IPS DF 19.7 (cell line): ENCODE measurements at regions not wholly inside any gene's neighbourhood (a gene's known extent, or its start where the extent isn't known, plus 50 kb on each side); places are given as distances from the start of the nearest gene placed in this dataset.

ENCODE experiments used
- DNase-seq: peaks from one replicate; pipeline ENCODE4 v3.0.0-alpha.2; 2013; ENCODE audit warnings: low read depth, low spot score

- no peak for DNase-seq
These were observed 163.7 kb upstream of the PWP1 start for GRCh38 chr12:107521826-107522355.

- peak; percentile 42 for DNase-seq
These were observed 162.7 kb upstream of the PWP1 start for GRCh38 chr12:107522692-107523477.

- DNase-seq, result no peak
These were observed 161.6 kb upstream of the PWP1 start for GRCh38 chr12:107523775-107524535.

DNA sequence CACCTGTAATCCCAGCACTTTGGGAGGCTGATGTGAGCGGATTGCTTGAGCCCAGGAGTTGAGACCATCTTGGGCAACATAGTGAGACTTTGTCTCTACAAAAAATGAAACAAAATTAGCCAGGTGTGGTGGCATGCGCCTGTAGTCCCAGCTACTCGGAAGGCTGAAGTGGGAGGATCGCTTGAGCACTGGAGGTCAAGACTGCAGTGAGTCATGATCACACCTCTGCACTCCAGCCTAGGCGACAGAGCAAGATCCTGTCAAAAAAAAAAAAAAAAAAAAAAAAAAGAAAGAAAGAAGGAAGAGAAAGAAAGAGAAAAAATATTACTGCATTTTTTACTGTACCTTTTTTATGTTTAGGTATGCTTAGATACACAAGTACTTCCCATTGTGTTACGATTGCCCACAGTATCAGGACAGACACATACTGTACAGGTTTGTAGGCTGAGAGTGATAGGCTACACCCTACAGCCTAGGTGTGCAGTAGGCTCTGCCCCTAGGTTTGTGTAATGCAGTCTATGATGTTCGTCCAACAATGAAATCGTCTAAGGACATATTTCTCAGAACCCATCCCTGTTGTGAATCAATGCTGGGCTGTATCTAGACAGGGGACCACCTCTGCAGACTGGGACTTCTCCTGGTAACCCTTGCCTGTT lies 160.4 kb upstream of the PWP1 start:
- DNase-seq, result no peak

GRCh38 chr12:107525719-107526554 lies 159.7 kb upstream of the PWP1 start:
- DNase-seq, result no peak

GRCh38 chr12:107526555-107527180 lies 158.9 kb upstream of the PWP1 start:
- no peak for DNase-seq

DNA sequence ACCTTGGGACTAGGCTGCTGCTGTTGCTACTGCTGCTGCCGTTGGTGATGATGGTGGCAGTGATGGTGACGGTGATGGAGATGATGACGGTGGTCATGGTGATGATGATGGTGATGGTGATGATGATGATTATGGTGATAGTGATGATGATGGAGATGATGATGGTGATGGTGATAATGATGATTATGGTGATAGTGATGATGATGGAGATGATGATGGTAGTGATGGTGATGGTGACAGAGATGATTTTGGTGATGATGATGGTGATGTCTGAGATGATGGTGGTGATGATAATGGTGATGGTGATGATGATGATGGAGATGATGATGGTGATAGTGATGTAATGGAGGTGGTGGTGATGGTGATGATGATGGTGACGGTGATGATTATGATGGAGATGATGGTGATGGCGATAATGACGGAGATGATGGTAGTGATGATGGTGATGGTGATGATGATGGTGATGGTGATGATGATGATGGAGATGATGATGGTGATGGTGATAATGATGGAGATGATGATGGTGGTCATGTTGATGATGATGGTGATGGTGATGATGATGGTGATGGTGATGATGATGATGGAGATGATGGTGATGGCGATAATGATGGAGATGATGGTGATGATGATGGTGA lies 156.8 kb upstream of the PWP1 start:
- DNase-seq, result no peak

- no peak for DNase-seq
These were observed 155.6 kb upstream of the PWP1 start for GRCh38 chr12:107529991-107530390.

DNA sequence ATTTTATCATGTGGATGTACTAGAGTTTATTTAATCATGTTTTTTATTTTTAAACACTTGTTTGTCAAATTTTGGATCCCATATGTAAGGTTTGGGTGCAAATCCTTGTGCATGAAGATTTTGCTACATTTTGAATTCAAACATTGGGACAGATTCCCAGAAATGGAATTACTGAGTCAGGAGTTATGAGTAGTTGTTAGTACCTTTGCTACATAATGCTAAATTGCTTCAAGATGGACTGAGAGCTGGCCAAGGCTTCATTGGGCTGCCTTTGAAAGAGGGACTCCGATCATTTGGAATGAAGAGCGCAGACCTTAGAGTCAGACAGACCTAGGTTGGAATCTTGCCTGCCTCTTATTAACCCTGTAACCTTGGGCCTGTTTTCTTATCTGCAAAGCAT lies 154.9 kb upstream of the PWP1 start:
- no peak for DNase-seq

GRCh38 chr12:107533218-107533617 lies 152.4 kb upstream of the PWP1 start:
- DNase-seq, result no peak

DNA sequence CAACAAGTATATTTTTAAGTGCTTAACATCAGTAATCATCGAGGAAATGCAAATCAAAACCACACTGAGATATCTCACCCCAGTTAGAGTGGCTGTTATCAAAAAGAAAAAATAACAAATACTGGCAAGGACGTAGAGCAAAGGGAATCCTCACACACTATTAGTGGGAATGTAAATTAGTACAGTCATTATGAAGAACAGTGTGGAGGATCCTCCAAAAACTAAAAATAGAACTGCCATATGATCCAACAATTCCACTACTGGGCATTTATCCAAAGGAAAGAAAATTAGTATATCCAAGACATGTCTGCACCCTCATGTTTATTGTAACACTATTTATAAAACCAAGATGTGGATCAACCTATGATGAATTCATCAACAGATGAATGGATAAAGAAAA lies 149.0 kb upstream of the PWP1 start:
- DNase-seq, result no peak

- DNase-seq, result no peak
These were observed 148.0 kb upstream of the PWP1 start for GRCh38 chr12:107537464-107538119.

DNA sequence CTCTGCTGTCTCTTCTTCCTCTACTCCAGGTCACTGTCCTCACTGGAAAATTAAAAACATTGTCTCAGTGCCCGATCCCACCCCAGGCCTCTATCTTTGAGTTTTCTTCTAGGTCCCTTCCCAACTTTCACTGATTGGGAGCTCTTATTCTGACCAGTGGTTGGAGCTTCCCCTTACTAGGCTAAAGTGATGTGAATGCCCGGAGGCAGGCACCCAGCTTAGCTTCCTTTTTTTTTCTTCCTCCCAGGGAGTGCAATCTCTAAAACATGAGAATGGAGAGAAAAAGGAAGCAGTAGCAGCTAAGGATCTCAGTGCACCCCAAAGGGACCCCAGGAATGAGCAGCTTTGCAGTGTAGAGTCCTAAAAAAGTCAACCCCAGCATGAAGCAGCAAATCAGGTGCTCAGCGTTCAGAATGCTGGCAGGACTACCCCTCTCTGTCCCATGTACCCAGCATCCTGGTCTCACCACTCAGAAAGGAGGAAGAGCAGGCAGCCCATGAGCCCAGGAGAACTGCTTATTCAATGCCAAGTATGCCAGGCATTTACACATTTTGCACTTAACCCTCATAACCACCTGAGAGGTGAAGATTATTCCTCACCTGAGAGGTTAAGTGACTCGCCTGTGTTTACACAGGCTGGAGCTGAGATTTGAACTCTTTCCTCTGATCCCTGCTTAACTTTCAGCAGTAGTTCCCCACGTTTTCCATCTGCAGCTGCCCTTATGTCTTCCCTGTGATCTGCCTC lies 146.2 kb upstream of the PWP1 start:
- no peak for DNase-seq

DNA sequence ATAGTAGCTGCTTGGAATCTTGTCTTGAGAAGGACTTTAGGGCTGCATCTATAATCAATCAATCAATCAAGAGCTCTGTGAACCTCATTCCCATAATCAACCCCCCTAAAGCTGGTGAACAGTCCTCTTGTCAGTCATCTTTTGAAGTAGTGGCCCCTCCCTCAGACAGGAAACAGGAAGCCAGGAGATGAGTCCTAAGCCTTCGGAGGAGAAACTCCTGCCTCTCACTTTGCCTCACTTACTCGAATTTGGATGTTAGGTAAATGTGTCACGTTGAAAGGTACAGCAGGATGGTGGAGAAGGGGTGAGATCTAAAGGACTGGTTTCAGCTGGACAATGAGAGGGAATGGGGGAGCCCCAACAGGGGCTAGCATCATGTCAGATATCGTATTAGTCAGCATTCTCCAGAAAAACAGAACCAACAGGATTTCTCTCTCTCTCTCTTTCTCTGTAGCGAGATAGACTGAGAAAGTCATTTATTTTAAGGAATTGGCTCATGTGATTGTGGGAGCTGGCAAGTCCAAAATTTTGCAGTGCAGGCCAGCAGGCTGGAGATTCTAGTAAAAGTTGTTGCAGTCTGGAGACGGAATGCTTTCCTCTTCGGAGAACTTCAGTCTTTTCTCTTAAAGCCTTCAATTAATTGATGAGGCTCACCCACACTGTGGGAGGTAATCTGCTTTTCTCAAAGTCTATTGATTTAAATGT lies 144.4 kb upstream of the PWP1 start:
- no peak for DNase-seq

DNA sequence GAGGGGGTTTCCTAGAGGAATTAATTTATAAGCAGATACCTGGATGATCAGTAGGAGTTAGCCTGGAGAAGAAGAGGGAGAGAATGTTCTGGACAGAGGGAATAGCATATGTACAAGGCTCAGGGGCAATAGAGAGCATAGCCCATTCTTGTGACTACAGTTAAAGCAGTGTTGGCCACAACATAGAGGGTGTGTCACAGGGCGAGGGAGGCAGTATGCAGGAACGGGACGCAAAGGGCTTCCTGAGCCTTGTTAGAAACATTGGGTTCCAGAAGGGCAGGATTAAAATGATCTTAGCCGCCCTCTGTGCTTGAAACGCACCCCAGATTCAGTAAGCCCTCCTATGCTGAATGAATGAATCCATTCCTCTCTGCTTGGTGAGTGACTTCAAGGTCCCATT lies 142.2 kb upstream of the PWP1 start:
- DNase-seq, result no peak

GRCh38 chr12:107543841-107544240 lies 141.8 kb upstream of the PWP1 start:
- no peak for DNase-seq

- DNase-seq, result no peak
These were observed 140.7 kb upstream of the PWP1 start for GRCh38 chr12:107544937-107545336.

DNA sequence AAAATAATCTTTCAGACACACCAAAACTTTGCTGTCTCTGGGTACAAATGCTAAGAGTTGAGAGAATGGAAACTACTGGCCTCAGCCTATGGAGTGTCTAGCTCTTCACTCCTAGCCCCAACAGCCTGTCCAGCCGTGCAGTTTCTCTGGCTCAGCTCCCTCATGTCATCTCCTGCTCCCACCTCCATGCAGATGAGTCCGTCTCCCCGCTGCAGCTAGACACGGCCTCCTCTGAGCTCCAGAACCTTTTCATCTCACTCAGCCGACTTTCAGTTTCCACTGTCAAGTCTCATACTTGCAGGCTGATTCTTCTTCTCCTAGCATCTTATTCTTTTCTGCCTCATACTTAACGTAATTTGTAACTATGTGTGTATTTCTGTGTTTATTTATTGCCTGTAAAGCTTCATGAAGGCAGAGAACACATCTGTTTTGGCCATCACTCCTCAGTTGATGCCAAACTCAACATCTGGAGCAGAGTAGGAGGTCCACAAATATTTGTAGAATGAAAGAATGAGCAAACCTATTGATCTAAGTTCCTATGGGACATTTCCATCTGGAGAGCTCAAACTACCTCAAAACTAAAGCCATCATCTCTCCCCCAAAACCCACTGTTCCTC lies 139.8 kb upstream of the PWP1 start:
- DNase-seq, result no peak
